ENCODE measurements at regions not wholly inside any gene's neighbourhood (a gene's known extent, or its start where the extent isn't known, plus 50 kb on each side); places are given as distances from the start of the nearest gene placed in this dataset.

GRCh38 chr1:105678334-105678733 is 1378.1 kb upstream of the PRMT6 start:
- DNase-seq, result no peak

GRCh38 chr1:105684714-105685113 is 1371.8 kb upstream of the PRMT6 start:
- DNase-seq, result no peak

GRCh38 chr1:105686026-105686425 is 1370.4 kb upstream of the PRMT6 start:
- no peak for DNase-seq

GRCh38 chr1:105686874-105687690 is 1369.4 kb upstream of the PRMT6 start:
- no peak for DNase-seq

GRCh38 chr1:105700723-105701122 is 1355.8 kb upstream of the PRMT6 start:
- no peak for DNase-seq

GRCh38 chr1:105724286-105724685 is 1332.2 kb upstream of the PRMT6 start:
- DNase-seq, result no peak

GRCh38 chr1:105730701-105731100 is 1325.8 kb upstream of the PRMT6 start:
- no peak for DNase-seq

GRCh38 chr1:105736349-105736748 is 1320.1 kb upstream of the PRMT6 start:
- DNase-seq, result no peak

GRCh38 chr1:105779727-105780126 is 1276.7 kb upstream of the PRMT6 start:
- no peak for DNase-seq

GRCh38 chr1:105785021-105785420 is 1271.5 kb upstream of the PRMT6 start:
- no peak for DNase-seq

GRCh38 chr1:105793536-105794146 is 1262.8 kb upstream of the PRMT6 start:
- no peak for DNase-seq

- DNase-seq, result no peak
Measured at GRCh38 chr1:105795741-105796140, 1260.7 kb upstream of the PRMT6 start.

GRCh38 chr1:105830571-105831146 is 1225.8 kb upstream of the PRMT6 start:
- DNase-seq, result no peak

GRCh38 chr1:105838071-105838470 is 1218.4 kb upstream of the PRMT6 start:
- DNase-seq, result no peak

GRCh38 chr1:105865546-105865945 is 1190.9 kb upstream of the PRMT6 start:
- DNase-seq, result no peak

GRCh38 chr1:105872817-105873216 is 1183.7 kb upstream of the PRMT6 start:
- DNase-seq, result no peak

GRCh38 chr1:105874621-105875020 is 1181.9 kb upstream of the PRMT6 start:
- no peak for DNase-seq

GRCh38 chr1:105886309-105886708 is 1170.2 kb upstream of the PRMT6 start:
- no peak for DNase-seq

GRCh38 chr1:105891308-105891707 is 1165.2 kb upstream of the PRMT6 start:
- no peak for DNase-seq

GRCh38 chr1:105894006-105894405 is 1162.5 kb upstream of the PRMT6 start:
- no peak for DNase-seq

GRCh38 chr1:105909811-105910210 is 1146.7 kb upstream of the PRMT6 start:
- no peak for DNase-seq

GRCh38 chr1:105914403-105914802 is 1142.1 kb upstream of the PRMT6 start:
- no peak for DNase-seq

GRCh38 chr1:105934806-105935205 is 1121.7 kb upstream of the PRMT6 start:
- DNase-seq, result no peak

GRCh38 chr1:105964879-105965278 is 1091.6 kb upstream of the PRMT6 start:
- DNase-seq, result no peak

Data from GOT3 (cell line).